Memory B cell (primary cell): ENCODE measurements at regions not wholly inside any gene's neighbourhood (a gene's known extent, or its start where the extent isn't known, plus 50 kb on each side); places are given as distances from the start of the nearest gene placed in this dataset.
A peak's percentile ranks its signal among the peaks of the same experiment; 100 is the strongest.
"Not testable (repeated sequence)": the region's sequence is repeated elsewhere in the genome, so short reads cannot be mapped to it uniquely, and the experiment has no call there.

Experiments
- ATAC-seq: fragments of 150-1000 bp; cut with Tn5 transposase; 2 replicates; pipeline ENCODE4 v1.10.0; 2021; ENCODE audit warnings: low read depth, mild to moderate bottlenecking, moderate library complexity
- DNase-seq, 2 donors: peaks; one replicate each; pipeline ENCODE4 v3.0.0; 2022; ENCODE audit warnings: low spot score in 2 of 2
- H3K27ac Mint-ChIP-seq: one replicate; pipeline ENCODE4 v1.8.0; 2022; ENCODE audit warnings: mild to moderate bottlenecking, moderate library complexity, mixed read lengths
- H3K27me3 Mint-ChIP-seq: one replicate; pipeline ENCODE4 v1.8.0; 2022; ENCODE audit warnings: mixed read lengths
- H3K36me3 Mint-ChIP-seq: one replicate; pipeline ENCODE4 v1.8.0; 2022; ENCODE audit warnings: mild to moderate bottlenecking, mixed read lengths
- H3K4me1 Mint-ChIP-seq: one replicate; pipeline ENCODE4 v1.8.0; 2022; ENCODE audit warnings: mixed read lengths
- H3K4me3 Mint-ChIP-seq: one replicate; pipeline ENCODE4 v1.8.0; 2022; ENCODE audit warnings: mild to moderate bottlenecking, moderate library complexity, mixed read lengths
- H3K9me3 Mint-ChIP-seq: one replicate; pipeline ENCODE4 v1.8.0; 2022; ENCODE audit warnings: mixed read lengths

DNA sequence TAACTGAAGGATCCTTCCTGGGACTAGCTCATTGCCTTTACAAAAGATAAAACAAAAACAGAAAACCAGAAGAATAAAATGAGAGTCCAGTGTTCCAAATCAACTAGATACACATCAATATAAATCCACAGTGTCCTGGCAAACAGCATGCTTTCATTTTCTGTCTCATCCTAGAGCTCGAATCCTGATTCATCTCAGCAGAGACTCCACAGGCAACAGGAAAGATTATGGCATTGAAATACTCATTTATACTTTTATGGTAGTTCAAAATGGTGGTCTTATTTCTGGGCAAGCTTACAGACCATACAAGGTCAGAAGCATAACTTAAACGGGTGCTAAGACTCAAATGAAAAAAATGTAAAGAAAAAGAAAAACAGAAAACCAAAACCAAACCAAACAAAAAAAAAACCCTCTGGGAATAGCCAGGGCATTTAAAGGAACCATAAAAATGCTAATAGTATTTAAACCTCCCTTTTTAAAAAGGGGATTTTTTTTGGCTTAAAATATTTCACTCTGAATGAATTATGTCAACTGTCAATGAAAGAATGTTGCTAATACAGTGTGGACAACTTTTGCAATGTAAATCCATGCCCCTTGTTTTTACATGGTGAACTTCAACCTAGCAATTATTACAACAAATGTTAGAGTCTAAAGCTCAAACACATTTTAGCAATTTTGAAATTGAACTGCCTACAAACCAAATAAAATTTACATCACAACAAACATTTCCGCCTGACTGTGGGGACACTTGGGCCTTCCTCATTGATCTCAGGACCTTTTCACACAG is 57.9 kb downstream of the GPR101 start:
- ATAC-seq (no peak), DNase-seq (no peak)
- Mint-ChIP-seq H3K27me3 (no peaks in the 10 kb centered on the region), H3K4me3 (no peak overlapping the region), H3K36me3 (peaks cover 10% of the 10 kb centered on the region), H3K9me3 (peaks cover 3% of the 10 kb centered on the region), H3K27ac (no peak overlapping the region), H3K4me1 (peaks cover 2% of the 10 kb centered on the region)

- Mint-ChIP-seq H3K27me3 (no peaks in the 10 kb centered on the region), H3K4me3 (no peak overlapping the region)
- no peak for ATAC-seq
These were observed 65.8 kb downstream of the GPR101 start for GRCh38 chrX:136967966-136968365.

DNA sequence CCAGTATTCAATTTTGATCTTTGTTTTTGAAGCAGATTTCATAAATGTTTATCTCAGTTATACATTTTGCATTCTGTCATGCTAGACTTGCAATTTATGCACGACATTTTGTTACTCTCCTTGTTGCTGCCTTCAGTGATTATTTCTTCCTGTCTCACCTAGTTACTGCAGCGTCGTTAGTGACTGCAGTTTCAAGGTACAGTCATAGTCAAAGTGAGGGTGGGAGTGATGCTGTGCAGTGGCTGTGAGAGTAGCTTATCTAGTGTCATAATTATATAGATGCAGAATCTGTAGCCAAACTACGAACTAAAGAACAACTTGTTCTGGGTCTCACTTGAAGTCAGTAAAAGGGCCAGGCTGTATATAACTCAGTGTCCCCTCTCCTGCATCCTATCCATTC is 69.8 kb downstream of the GPR101 start:
- no peaks in the 10 kb centered on the region for H3K27me3 Mint-ChIP-seq
- H3K27ac Mint-ChIP-seq: no peak overlapping the region
- ATAC-seq (no peak), DNase-seq (no peak)
- H3K4me3 Mint-ChIP-seq: no peak overlapping the region
- peaks cover 2% of the 10 kb centered on the region for H3K36me3 Mint-ChIP-seq
- peaks cover 5% of the 10 kb centered on the region for H3K4me1 Mint-ChIP-seq
- no peaks in the 10 kb centered on the region for H3K9me3 Mint-ChIP-seq

More at GRCh38 chrX:136967966-136968365, 65.8 kb downstream of the GPR101 start:
- Mint-ChIP-seq H3K9me3 (no peaks in the 10 kb centered on the region), H3K4me1 (no peaks in the 10 kb centered on the region), H3K36me3 (peaks cover 1% of the 10 kb centered on the region), H3K27ac (no peak overlapping the region)
- no peak for DNase-seq

DNA sequence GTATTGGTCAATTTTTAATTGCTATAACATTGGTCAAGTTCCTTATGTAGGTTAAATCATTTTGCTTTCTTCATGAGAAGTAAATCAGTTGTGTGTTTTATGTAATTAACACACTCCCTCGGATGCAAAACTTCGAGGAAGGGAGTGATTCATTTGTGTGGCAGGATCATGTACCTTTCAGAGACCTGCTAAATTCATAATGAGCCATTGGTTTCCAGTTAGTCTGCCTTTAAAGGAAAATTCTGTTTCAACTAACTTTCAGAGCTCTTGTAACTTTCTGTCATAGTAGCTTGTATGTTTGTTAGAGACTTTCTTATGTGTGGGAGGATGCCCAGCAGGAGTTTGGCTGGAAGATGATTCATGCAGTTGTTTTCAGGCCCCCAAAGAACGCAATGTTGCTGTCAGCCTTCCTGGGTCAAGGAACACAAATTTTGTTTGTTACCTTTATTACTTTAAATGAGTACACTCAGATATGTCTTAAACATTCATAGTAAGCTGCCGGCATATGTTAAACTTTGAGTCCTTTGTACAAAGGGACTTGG is 72.1 kb downstream of the GPR101 start:
- ATAC-seq (no peak), DNase-seq (no peak)
- no peak overlapping the region for H3K4me3 Mint-ChIP-seq
- H3K27me3 Mint-ChIP-seq: no peaks in the 10 kb centered on the region
- no peak overlapping the region for H3K27ac Mint-ChIP-seq
- no peaks in the 10 kb centered on the region for H3K9me3 Mint-ChIP-seq
- peaks cover 3% of the 10 kb centered on the region for H3K36me3 Mint-ChIP-seq
- H3K4me1 Mint-ChIP-seq: peaks cover 5% of the 10 kb centered on the region

GRCh38 chrX:136954930-136955329 is 74.4 kb upstream of the RBMX start:
- Mint-ChIP-seq H3K4me3 (no peak overlapping the region), H3K4me1 (peaks cover 4% of the 10 kb centered on the region), H3K9me3 (no peaks in the 10 kb centered on the region), H3K36me3 (peaks cover 3% of the 10 kb centered on the region), H3K27ac (no peak overlapping the region), H3K27me3 (no peaks in the 10 kb centered on the region)
- ATAC-seq (no peak), DNase-seq (no peak)

GRCh38 chrX:136953867-136954787 is 73.6 kb upstream of the RBMX start:
- Mint-ChIP-seq H3K36me3 (peaks cover 2% of the 10 kb centered on the region), H3K27ac (no peak overlapping the region), H3K9me3 (no peaks in the 10 kb centered on the region), H3K4me3 (no peak overlapping the region), H3K4me1 (peaks cover 2% of the 10 kb centered on the region), H3K27me3 (no peaks in the 10 kb centered on the region)
- ATAC-seq (peak; percentile 77), DNase-seq (peak; percentile 11 to 23)

DNA sequence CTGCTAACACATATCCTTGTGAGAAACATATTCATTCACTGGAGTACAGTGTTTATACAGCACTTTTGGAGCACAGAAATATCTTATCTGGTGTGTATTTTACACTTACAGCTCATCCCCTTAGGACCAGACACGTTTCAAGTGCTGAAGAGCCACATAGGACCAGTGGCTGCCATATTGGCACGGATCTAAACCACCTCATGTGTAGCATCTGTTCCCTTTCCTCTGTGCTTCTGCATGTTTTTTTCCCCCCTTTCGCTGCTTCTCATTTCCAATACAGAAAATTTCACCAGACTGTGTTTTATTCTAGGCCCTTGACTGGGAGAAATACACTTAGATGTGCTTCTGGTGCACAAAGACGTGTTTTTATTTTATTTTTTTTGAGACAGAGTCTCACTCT is 69.7 kb upstream of the RBMX start:
- H3K36me3 Mint-ChIP-seq: no peaks in the 10 kb centered on the region
- DNase-seq (no peak), ATAC-seq (no peak)
- H3K27me3 Mint-ChIP-seq: no peaks in the 10 kb centered on the region
- H3K4me3 Mint-ChIP-seq: no peak overlapping the region
- H3K27ac Mint-ChIP-seq: no peak overlapping the region
- no peaks in the 10 kb centered on the region for H3K9me3 Mint-ChIP-seq
- no peaks in the 10 kb centered on the region for H3K4me1 Mint-ChIP-seq

- DNase-seq (no peak), ATAC-seq (no peak)
- Mint-ChIP-seq H3K36me3 (peaks cover 5% of the 10 kb centered on the region), H3K27ac (no peak overlapping the region), H3K4me1 (no peaks in the 10 kb centered on the region), H3K4me3 (no peak overlapping the region), H3K27me3 (no peaks in the 10 kb centered on the region), H3K9me3 (no peaks in the 10 kb centered on the region)
These were observed 61.1 kb upstream of the RBMX start for GRCh38 chrX:136941396-136942337.

DNA sequence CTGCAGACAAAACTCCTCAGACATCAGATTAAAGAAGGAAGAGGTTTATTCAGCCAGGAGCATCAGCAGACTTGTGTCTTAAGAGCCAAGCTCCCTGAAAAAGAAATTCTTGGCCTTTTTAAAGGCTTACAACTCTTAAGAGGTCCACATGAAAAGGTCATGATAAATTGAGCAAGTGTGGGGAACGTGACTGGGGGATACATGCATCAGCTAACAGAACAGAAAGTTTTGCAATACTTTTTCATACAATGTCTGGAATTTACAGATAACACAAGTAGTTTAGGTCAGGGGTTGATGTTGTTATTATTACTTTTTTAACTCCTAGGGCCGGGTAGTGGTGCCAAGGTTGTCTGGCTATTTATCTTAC is 55.6 kb upstream of the RBMX start:
- no peaks in the 10 kb centered on the region for H3K27me3 Mint-ChIP-seq
- H3K4me3 Mint-ChIP-seq: no peak overlapping the region
- DNase-seq (no peak), ATAC-seq (no peak)
- no peak overlapping the region for H3K27ac Mint-ChIP-seq
- peaks cover 2% of the 10 kb centered on the region for H3K4me1 Mint-ChIP-seq
- no peaks in the 10 kb centered on the region for H3K9me3 Mint-ChIP-seq
- peaks cover 15% of the 10 kb centered on the region for H3K36me3 Mint-ChIP-seq

GRCh38 chrX:136935533-136936182 is 55.1 kb upstream of the RBMX start:
- H3K4me1 Mint-ChIP-seq, ATAC-seq, H3K27me3 Mint-ChIP-seq, H3K9me3 Mint-ChIP-seq, DNase-seq: not testable (repeated sequence)
- Mint-ChIP-seq H3K4me3 (peak overlapping the region; percentile 24), H3K36me3 (peaks cover 16% of the 10 kb centered on the region), H3K27ac (peak overlapping the region; percentile 73)

DNA sequence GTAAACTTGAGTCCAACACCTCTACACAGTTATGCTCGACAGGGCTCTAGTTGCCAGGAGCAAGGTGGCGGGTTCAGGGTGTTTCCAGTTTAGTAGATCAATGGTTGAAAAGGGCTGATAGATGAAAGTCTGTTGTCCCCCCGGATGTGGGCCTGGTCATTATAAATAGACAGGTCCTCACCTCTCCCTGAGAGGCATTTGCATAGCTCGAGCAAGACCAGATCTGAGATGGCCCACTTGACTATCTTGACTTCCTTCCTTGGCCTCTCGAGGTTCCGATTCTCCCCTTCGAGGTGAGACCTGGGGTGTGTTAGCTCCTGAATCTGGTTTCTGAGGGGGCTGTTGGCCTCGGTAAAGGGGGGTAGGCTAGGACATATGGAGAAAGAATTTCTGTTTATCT is 54.1 kb upstream of the RBMX start:
- not testable (repeated sequence) for H3K4me3 Mint-ChIP-seq, ATAC-seq

DNA sequence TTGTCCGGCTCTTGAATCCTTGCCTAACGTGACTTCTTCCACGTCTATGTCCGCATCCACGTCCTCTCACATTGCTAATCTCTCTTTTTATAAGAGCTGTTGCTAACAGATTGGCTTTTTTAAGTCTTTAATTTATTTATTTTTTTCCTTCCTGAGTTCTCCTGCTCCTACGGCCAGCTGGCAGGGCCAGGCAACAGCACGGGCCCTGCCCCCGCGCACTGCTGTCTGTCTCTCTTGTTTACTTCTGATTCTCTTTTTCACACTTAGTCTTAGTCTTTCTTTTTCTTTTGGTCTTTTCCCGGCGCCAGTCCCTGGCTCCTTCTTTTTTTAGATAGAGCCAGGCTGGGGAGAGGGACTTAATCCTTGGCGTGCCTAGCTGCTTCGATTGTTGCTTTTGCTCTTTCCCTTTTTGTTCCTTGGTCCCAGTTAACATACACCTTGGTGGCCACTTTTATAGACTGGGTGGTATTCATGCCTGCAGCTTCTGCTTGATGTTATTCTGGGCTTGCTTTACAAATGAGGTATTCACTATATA is 53.2 kb upstream of the RBMX start:
- Mint-ChIP-seq H3K27ac (no peak overlapping the region), H3K36me3 (peaks cover 14% of the 10 kb centered on the region), H3K27me3 (no peaks in the 10 kb centered on the region), H3K9me3 (no peaks in the 10 kb centered on the region), H3K4me3 (no peak overlapping the region), H3K4me1 (peaks cover 2% of the 10 kb centered on the region)
- no peak for DNase-seq
- ATAC-seq: no peak

More for the DNA sequence above, 54.1 kb upstream of the RBMX start:
- H3K36me3 Mint-ChIP-seq: peaks cover 14% of the 10 kb centered on the region
- not testable (repeated sequence) for DNase-seq, H3K27me3 Mint-ChIP-seq, H3K27ac Mint-ChIP-seq, H3K4me1 Mint-ChIP-seq, H3K9me3 Mint-ChIP-seq

GRCh38 chrX:136931661-136932060 is 51.1 kb upstream of the RBMX start:
- DNase-seq (no peak), ATAC-seq (no peak)
- Mint-ChIP-seq H3K36me3 (peaks cover 14% of the 10 kb centered on the region), H3K4me1 (peaks cover 2% of the 10 kb centered on the region), H3K27ac (no peak overlapping the region), H3K9me3 (no peaks in the 10 kb centered on the region), H3K4me3 (no peak overlapping the region), H3K27me3 (no peaks in the 10 kb centered on the region)
